Activated T-helper 1 cell treated with anti-CD3 and anti-CD28 coated beads, Interleukin-12 subunit alpha, Interleukin-12 subunit beta, Interleukin-2, Interleukin-4 antibody, amounts not matched to agents 30 ng/mL and 10 ng/mL and 1 ng/mL, durations not matched to agents 14 hours and 24 hours and 36 hours (primary cell): ENCODE measurements at regions not wholly inside any gene's neighbourhood (a gene's known extent, or its start where the extent isn't known, plus 50 kb on each side); places are given as distances from the start of the nearest gene placed in this dataset.

Source experiments
- DNase-seq: peaks from one replicate; pipeline ENCODE4 v3.0.0; 2021; ENCODE audit warnings: low spot score
- H3K27ac Mint-ChIP-seq: one replicate; pipeline ENCODE4 v1.8.0; 2021; ENCODE audit warnings: mild to moderate bottlenecking, mixed read lengths
- H3K27me3 Mint-ChIP-seq: one replicate; pipeline ENCODE4 v1.8.0; 2022; ENCODE audit warnings: mild to moderate bottlenecking, moderate library complexity, mixed read lengths; ENCODE audit not compliant: insufficient read depth
- H3K36me3 Mint-ChIP-seq: one replicate; pipeline ENCODE4 v1.8.0; 2021; ENCODE audit warnings: low read depth, mixed read lengths
- H3K4me1 Mint-ChIP-seq: one replicate; pipeline ENCODE4 v1.8.0; 2021; ENCODE audit warnings: low read depth, mixed read lengths
- H3K4me3 Mint-ChIP-seq: one replicate; pipeline ENCODE4 v1.8.0; 2021; ENCODE audit warnings: mild to moderate bottlenecking, moderate library complexity, mixed read lengths
- H3K9me3 Mint-ChIP-seq: one replicate; pipeline ENCODE4 v1.8.0; 2021; ENCODE audit warnings: mixed read lengths
- intact Hi-C: fragments of 100-400 bp; cut with micrococcal nuclease; formaldehyde crosslinking; loops from one replicate; pipeline ENCODE4 v1.15.1; 2024

DNA sequence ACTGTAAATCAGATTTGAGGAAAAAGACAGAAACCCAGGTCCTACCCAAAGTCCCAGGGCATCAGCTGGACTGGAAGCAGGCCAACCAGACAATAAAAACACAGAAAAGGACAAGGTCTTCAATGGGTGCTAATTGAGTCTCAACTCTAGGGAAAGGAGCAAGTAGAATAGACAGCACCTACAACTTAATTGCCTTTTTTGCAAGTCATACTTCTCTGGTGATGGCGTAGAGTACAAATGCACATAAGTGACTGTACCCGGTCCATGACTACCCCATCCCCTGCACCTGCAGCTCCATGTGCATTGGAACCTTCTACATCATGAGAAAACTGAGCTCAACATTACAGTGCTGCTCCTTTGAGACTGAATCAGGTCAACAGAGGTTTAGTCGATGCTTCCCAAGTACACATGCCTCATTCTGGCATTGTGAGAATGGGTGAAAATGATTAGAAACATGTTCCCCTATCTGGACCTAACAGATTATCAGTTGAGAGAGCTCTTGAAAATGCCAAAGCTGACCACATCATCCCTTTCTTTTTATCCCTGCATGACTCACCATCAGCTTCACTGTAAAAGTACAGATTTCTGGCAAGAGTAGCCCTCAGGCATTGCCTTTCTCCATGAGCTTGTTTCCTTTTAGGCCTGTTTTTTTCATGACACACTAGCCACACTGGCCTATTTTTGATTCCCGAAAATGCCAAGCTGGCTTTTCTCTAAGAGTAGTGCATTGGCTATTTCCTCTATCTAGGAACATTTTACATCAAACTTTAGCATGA lies 298.3 kb downstream of the HS3ST1 start:
- H3K27ac Mint-ChIP-seq, result no peak overlapping the region
- H3K4me1 Mint-ChIP-seq, result no peaks in the 10 kb centered on the region
- H3K9me3 Mint-ChIP-seq, result no peaks in the 10 kb centered on the region
- DNase-seq, result no peak
- H3K36me3 Mint-ChIP-seq, result no peaks in the 10 kb centered on the region
- no peak overlapping the region for H3K4me3 Mint-ChIP-seq
- intact Hi-C loops, result no loop called here
- no peaks in the 10 kb centered on the region for H3K27me3 Mint-ChIP-seq

DNA sequence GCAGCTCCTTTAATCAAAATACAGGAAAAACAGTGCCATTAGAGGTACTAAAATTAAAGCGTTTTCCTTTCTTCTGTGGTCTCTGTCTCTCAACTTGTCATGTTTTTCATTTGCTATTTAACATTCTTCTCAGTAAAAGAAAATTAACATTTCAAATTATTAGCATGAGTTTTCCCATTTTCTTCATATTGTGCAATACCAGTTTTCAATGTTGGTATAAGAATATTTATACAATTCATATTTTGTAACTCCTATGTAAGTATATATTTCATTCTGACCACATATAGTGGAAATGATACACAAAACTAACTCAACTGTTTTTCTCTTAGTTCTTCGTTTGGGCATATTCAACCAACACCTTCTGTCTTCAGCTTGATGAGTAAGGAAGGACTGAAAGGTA lies 308.3 kb downstream of the HS3ST1 start:
- Mint-ChIP-seq H3K4me3 (no peak overlapping the region), H3K27ac (no peak overlapping the region), H3K9me3 (no peaks in the 10 kb centered on the region), H3K36me3 (no peaks in the 10 kb centered on the region), H3K4me1 (no peaks in the 10 kb centered on the region), H3K27me3 (no peaks in the 10 kb centered on the region)
- no peak for DNase-seq
- intact Hi-C loops, result no loop called here

- no peaks in the 10 kb centered on the region for H3K9me3 Mint-ChIP-seq
- no peak for DNase-seq
- H3K27ac Mint-ChIP-seq, result no peak overlapping the region
- intact Hi-C loops, result no loop called here
- no peak overlapping the region for H3K4me3 Mint-ChIP-seq
- no peaks in the 10 kb centered on the region for H3K4me1 Mint-ChIP-seq
- H3K36me3 Mint-ChIP-seq, result no peaks in the 10 kb centered on the region
- no peaks in the 10 kb centered on the region for H3K27me3 Mint-ChIP-seq
These were observed 309.2 kb downstream of the HS3ST1 start for GRCh38 chr4:11119474-11119873.

DNA sequence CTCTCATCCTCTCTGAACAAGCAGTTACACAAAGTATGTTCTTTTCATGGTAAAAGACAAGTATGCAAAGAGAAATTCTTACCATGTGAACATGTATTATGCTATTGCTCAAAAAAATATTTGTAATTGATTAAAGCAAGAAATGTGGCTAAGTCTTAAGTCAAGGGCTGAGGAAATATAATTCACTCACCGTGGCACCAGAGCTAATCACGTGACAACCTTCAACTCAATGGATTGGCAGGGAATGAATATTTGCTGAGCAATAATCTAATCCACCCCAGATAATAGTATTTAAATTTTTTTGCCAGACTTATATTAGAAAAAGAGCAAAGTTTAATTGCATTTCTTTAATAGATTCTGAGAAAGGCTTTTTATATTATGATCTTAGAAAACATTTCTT lies 310.2 kb downstream of the HS3ST1 start:
- H3K4me1 Mint-ChIP-seq, result no peaks in the 10 kb centered on the region
- DNase-seq, result no peak
- H3K4me3 Mint-ChIP-seq, result no peak overlapping the region
- intact Hi-C loops, result no loop called here
- H3K27me3 Mint-ChIP-seq, result no peaks in the 10 kb centered on the region
- no peaks in the 10 kb centered on the region for H3K36me3 Mint-ChIP-seq
- H3K9me3 Mint-ChIP-seq, result no peaks in the 10 kb centered on the region
- no peak overlapping the region for H3K27ac Mint-ChIP-seq

GRCh38 chr4:11116940-11117339 lies 311.8 kb downstream of the HS3ST1 start:
- H3K4me3 Mint-ChIP-seq, result no peak overlapping the region
- no peaks in the 10 kb centered on the region for H3K9me3 Mint-ChIP-seq
- H3K36me3 Mint-ChIP-seq, result no peaks in the 10 kb centered on the region
- DNase-seq, result no peak
- intact Hi-C loops, result no loop called here
- no peaks in the 10 kb centered on the region for H3K27me3 Mint-ChIP-seq
- H3K27ac Mint-ChIP-seq, result no peak overlapping the region
- no peaks in the 10 kb centered on the region for H3K4me1 Mint-ChIP-seq

DNA sequence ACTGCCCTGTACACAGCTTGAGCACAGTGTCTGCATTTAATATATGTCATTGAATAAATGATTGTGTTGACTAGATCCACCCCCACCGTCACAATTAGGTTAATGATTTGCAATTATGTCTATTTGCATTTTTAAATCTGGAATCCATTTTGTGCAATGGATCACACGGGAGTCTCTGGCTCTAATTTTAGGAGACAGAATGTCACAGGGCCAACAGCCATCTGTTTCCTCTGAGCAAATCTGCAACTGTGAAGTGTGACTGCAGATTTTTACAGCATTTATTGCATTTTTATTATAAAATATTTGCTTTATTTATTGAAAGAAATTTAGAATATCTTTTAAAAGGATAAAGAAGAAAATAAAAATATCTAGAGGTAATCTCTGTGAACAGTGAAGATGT lies 316.8 kb downstream of the HS3ST1 start:
- DNase-seq, result no peak
- peaks cover under 1% of the 10 kb centered on the region for H3K27me3 Mint-ChIP-seq
- H3K4me1 Mint-ChIP-seq, result no peaks in the 10 kb centered on the region
- H3K36me3 Mint-ChIP-seq, result no peaks in the 10 kb centered on the region
- H3K4me3 Mint-ChIP-seq, result no peak overlapping the region
- H3K9me3 Mint-ChIP-seq, result no peaks in the 10 kb centered on the region
- H3K27ac Mint-ChIP-seq, result no peak overlapping the region
- intact Hi-C loops, result no loop called here

GRCh38 chr4:11111370-11111769 lies 317.3 kb downstream of the HS3ST1 start:
- Mint-ChIP-seq H3K36me3 (no peaks in the 10 kb centered on the region), H3K27me3 (peaks cover 1% of the 10 kb centered on the region), H3K9me3 (no peaks in the 10 kb centered on the region), H3K4me1 (no peaks in the 10 kb centered on the region), H3K4me3 (no peak overlapping the region), H3K27ac (no peak overlapping the region)
- intact Hi-C loops, result no loop called here
- no peak for DNase-seq

DNA sequence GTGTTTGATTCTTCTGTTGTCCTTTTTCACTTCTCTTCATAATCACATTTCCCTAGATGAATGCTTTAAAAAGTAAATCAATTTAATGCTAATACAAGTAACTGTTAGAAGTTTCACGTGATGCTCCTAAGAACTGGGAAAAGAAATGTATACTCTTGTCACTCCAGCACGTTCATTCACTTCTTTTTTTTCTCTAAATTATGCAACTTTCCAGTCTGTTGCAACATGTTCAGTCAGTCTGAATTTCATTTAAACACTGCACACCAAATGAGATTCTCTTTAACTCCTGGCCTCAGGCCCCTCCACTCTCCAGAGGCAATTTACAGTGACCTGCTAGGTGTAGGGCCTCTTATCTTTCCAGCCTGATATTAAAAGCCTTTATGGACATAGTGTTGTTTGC lies 321.9 kb downstream of the HS3ST1 start:
- Mint-ChIP-seq H3K4me1 (no peaks in the 10 kb centered on the region), H3K27me3 (peaks cover 1% of the 10 kb centered on the region), H3K9me3 (peaks cover 3% of the 10 kb centered on the region), H3K4me3 (no peak overlapping the region), H3K36me3 (no peaks in the 10 kb centered on the region), H3K27ac (no peak overlapping the region)
- intact Hi-C loops, result no loop called here
- no peak for DNase-seq

DNA sequence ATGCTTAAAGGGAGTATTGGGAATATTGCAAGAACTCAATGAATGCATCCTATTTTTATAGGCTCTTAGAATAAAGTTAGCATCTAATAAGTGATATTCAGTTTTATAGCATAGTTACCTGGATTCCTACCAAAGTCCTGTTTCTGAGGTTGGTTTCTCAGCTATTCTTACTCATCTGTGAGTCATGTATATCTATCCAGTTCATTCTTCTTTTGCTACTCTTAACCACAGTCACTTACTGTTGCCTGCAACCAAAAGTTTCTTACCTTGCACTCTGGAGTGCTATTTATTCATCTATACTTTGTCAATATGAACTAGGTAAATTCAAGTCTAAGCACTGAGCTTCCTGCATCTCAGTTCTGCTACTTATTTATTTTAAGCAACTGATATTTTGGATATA lies 322.5 kb downstream of the HS3ST1 start:
- H3K36me3 Mint-ChIP-seq, result no peaks in the 10 kb centered on the region

DNA sequence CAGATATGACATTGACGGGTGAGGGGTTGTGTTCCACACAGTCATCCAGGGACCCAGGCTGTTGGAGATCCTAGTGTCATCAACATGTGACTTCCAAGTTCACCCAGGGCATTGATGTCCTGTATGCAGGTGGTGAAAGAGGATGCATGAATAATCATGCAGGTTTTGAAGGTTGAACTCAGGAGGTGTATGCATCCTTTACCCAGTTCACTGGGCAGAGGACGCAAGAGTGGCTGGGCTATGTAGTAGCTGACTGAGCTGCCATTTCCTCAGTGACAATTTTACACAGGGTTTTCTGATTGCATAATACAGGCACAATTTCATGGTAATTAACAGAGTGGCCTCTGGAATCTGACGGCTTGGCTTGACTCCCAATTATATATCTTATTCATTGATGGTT lies 323.0 kb downstream of the HS3ST1 start:
- Mint-ChIP-seq H3K4me1 (no peaks in the 10 kb centered on the region), H3K27ac (peak overlapping the region; percentile 24), H3K27me3 (peaks cover 1% of the 10 kb centered on the region), H3K4me3 (no peak overlapping the region), H3K36me3 (no peaks in the 10 kb centered on the region), H3K9me3 (peaks cover 6% of the 10 kb centered on the region)
- intact Hi-C loops, result no loop called here
- DNase-seq, result no peak

More for the DNA sequence above, 322.5 kb downstream of the HS3ST1 start:
- no peak overlapping the region for H3K27ac Mint-ChIP-seq
- intact Hi-C loops, result no loop called here
- no peak overlapping the region for H3K4me3 Mint-ChIP-seq
- no peak for DNase-seq
- peaks cover 1% of the 10 kb centered on the region for H3K27me3 Mint-ChIP-seq
- peaks cover 6% of the 10 kb centered on the region for H3K9me3 Mint-ChIP-seq
- no peaks in the 10 kb centered on the region for H3K4me1 Mint-ChIP-seq

- no peaks in the 10 kb centered on the region for H3K4me1 Mint-ChIP-seq
- no peak overlapping the region for H3K4me3 Mint-ChIP-seq
- intact Hi-C loops, result no loop called here
These were observed 330.2 kb downstream of the HS3ST1 start for GRCh38 chr4:11098461-11098860.

GRCh38 chr4:11097725-11098124 lies 331.0 kb downstream of the HS3ST1 start:
- H3K4me1 Mint-ChIP-seq, result no peaks in the 10 kb centered on the region
- H3K27ac Mint-ChIP-seq, result no peak overlapping the region
- intact Hi-C loops, result no loop called here
- peaks cover 6% of the 10 kb centered on the region for H3K9me3 Mint-ChIP-seq
- no peak overlapping the region for H3K4me3 Mint-ChIP-seq
- no peaks in the 10 kb centered on the region for H3K36me3 Mint-ChIP-seq
- DNase-seq, result no peak
- no peaks in the 10 kb centered on the region for H3K27me3 Mint-ChIP-seq

More at GRCh38 chr4:11098461-11098860, 330.2 kb downstream of the HS3ST1 start:
- DNase-seq, result no peak
- H3K27ac Mint-ChIP-seq, result no peak overlapping the region
- H3K36me3 Mint-ChIP-seq, result no peaks in the 10 kb centered on the region
- H3K27me3 Mint-ChIP-seq, result no peaks in the 10 kb centered on the region
- peaks cover 6% of the 10 kb centered on the region for H3K9me3 Mint-ChIP-seq

DNA sequence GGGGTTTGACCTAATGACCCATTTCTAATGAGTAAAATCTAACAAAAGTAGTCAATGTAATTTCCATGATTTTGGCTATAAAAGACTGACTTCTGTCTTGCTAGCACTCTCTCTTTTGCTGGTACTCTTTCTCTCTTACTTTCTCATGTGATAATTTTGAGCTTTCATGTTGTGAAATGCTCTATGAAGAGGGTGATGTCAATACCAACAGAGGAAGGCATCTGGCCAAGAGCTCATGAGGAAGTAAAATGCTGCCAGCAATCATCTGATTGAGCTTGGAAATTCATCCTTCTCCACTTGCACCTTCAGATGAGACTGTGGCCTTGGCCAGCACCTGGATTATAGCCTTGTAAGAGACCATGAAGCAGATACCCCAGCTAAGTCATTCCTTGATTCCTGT lies 347.7 kb downstream of the HS3ST1 start:
- intact Hi-C loops, result no loop called here
- no peak for DNase-seq
- Mint-ChIP-seq H3K36me3 (peaks cover 2% of the 10 kb centered on the region), H3K27ac (no peak overlapping the region), H3K4me1 (no peaks in the 10 kb centered on the region), H3K9me3 (peaks cover 4% of the 10 kb centered on the region), H3K4me3 (no peak overlapping the region), H3K27me3 (no peaks in the 10 kb centered on the region)

- DNase-seq, result no peak
- Mint-ChIP-seq H3K27me3 (no peaks in the 10 kb centered on the region), H3K4me3 (no peak overlapping the region), H3K4me1 (no peaks in the 10 kb centered on the region), H3K27ac (no peak overlapping the region), H3K36me3 (peaks cover 2% of the 10 kb centered on the region), H3K9me3 (peaks cover 4% of the 10 kb centered on the region)
- intact Hi-C loops, result no loop called here
These were observed 349.5 kb downstream of the HS3ST1 start for GRCh38 chr4:11079171-11079570.
